ENCODE measurements at regions not wholly inside any gene's neighbourhood (a gene's known extent, or its start where the extent isn't known, plus 50 kb on each side); places are given as distances from the start of the nearest gene placed in this dataset.

DNA sequence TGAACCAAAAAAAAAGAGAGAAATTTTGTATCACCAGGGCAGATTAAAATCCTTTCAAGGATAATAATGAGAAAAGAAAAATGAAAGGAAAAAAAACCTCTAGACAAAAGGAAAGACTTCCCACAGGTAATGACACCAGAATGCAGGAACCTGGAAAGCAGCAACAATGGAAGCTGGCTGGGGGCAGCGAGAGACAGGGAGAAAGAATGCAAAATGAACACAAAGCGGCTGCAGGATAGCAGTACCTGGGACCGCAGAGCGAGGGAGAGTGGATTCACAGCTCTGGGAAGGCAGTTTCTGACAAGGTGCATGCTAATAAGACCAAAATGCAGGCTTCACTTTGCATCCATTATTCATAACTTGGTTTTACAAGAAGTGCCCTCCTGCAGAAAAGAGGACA lies 349.0 kb downstream of the SIPA1L2 start:
- no peak for TF ChIP-seq CTCF (IDR thresholded peaks at IDR 0.05; ENCODE audit: low read depth, low read length, poor library complexity, severe bottlenecking)
- no peak for TF ChIP-seq EZH2phosphoT487 (IDR thresholded peaks at IDR 0.05; ENCODE audit: borderline replicate concordance, low read length)

Data from DOHH2 (cell line).